Left renal cortex interstitium (tissue), 4 donors: ENCODE measurements at regions not wholly inside any gene's neighbourhood (a gene's known extent, or its start where the extent isn't known, plus 50 kb on each side); places are given as distances from the start of the nearest gene placed in this dataset.
A peak's percentile ranks its signal among the peaks of the same experiment; 100 is the strongest.
"Not testable (repeated sequence)": the region's sequence is repeated elsewhere in the genome, so short reads cannot be mapped to it uniquely, and the experiment has no call there.

ENCODE experiments used
- DNase-seq, 4 donors: peaks; one replicate each; pipeline ENCODE4 v3.0.0-alpha.2; 2013; ENCODE audit warnings: low read depth in 4 of 4, low spot score in 2 of 4, missing footprints in 1 of 4

DNA sequence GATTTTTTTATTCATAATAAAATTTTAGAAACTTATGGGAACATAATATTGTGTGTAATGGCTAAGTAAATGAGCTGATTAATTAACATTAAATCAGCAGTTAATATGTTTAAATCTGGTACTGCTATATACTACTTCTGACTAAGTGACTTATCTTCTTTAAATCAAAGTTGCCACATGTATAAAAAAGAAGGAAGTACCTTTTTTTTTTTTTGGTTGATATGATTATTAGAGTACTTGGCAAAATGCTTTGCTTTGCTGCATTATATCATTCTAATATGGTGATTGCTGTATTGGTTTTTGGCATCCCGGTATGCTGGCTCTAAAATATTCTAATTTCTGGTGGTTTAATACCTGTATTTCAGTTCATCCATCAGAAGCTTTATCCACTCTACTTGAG lies 319.1 kb upstream of the RGS6 start:
- DNase-seq = no peak

DNA sequence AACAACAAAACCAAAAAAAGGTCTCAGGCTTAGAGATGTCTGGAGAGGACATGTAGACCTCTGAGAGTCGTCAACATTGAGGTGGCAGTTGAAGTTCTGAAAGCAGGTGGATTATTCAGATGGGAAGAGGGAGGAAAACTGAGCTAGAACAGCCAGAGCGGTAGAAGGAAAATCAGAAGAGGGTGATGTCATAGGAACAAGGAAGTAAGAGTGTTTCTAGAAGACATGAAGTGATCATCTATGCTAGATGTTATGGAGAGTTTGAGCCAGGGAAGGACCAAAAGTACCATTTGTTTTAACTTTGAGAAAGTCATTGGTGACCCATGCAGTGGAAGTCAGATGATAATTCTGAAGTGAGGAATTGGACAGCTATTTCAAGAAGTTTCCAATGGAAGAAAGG lies 316.2 kb upstream of the RGS6 start:
- no peak for DNase-seq

DNA sequence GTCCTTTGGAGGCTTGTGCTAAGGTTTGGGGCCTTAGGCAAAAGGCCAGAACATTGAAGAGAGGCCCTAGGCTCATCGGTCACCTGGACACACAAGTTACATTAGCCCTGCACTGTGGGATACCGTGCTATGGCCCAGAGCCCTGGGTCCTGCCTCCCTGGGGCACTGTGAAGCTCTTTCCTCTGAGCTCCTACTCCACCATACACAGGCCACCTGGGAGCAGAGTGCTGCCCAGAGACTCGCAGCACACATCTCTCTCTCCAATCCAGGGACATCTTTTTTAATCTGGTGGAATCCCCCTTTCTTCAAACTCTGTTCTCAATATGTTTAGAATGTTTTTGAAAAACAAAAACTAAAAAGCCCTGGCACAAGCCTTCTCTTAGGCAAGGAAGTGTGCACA lies 314.2 kb upstream of the RGS6 start:
- no peak for DNase-seq

DNA sequence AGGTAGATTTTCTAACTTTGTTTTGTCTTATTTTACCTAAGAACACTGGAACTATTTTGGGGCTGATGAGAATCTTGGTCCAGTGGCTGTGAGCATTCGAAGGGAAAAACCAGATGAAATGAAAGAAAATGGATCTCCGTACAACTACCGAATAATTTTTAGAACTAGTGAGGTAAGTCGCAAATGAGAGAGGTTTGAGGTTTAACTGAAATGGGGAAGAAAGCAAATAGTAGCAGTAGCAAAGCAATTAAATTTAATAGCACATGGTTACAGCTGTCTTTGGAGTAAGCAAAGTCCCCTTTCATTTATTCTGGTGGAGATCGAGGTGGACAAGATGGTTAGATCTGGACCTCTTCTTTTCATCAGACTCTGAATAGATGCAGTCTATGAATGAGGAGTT lies 313.5 kb upstream of the RGS6 start:
- no peak for DNase-seq

DNA sequence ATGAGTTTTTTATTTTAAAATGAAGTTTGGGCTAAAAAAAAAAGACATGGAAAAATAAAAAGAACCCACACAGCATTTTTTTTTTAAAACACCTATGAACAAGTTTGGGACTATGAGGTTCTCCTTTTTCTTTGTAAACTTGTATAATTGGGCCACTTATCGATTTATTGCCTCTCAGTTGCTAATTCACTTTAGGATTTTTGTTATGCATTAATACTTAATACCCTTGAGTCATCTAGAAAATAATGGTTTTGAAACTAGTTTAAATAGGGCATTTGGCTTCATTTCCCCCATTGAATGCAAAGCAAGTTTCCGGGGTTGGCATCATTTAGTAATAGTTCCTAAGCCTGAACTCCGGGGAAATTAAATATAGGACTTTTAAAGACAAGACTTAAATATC lies 312.8 kb upstream of the RGS6 start:
- no peak for DNase-seq

DNA sequence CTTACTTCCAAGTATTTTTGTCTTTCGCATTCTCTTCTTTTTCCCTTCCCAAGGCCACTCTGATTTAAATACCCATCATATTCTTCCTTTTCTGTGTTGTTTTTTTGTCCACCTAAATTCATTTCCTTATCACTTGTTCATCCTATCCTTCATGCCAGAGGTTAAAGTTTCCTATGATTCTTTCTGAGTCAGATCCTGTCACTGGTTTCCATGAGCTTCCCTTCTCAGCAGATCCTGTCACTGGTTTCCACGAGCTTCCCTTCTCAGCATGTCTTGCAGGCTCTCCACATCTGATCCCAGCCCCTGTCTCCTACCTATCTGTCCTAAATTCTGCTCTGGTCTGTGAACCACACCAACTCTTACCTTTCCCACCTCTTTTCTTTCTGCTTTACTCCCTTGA lies 311.8 kb upstream of the RGS6 start:
- no peak for DNase-seq

DNA sequence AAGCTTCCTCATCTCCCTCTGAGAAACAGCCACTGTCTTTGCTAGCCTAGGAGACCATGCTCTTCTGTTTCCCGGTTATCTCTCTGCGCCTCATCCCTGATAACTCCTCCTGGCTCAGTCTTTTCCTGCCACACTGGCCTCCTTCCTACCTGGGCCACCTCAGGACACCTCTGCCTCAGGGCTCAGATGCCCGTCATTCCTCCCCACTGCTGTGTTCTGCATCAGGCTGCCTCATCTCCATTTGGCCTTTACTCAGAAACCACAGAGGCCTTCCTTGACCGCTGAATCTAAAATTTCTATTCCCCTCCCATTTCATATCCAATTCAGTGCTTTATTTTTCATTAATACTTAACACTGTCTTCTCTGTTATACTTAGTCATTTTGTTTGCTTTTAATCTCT lies 311.0 kb upstream of the RGS6 start:
- DNase-seq = no peak

DNA sequence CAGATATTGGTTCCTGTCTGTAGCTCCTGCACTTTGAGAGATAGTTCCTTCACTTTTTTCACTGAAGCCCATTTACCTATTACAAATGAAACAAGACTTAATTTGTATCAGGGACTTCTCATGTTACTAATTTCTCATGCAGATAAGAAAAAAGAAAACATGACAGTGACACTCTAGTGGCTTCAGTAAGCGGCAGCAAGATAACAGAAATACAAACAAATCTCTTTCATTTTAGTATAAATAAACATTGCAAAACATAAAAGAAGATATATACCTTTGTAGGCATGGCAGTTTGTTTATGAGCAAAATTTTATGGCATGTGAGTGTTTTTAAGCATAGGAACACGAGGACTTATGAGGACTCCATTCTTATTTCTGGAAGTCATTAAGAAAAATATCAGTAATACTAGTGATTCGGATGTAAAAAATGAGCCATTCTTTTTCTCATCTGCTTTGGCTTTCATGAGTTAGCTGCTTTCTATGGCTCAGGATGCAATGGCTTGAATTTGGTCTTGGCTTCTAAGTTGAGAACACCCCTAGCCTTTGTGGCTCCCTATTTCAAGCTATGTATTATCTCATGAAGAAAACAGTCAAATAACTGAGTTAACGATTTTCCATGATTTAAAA lies 310.1 kb upstream of the RGS6 start:
- no peak for DNase-seq

DNA sequence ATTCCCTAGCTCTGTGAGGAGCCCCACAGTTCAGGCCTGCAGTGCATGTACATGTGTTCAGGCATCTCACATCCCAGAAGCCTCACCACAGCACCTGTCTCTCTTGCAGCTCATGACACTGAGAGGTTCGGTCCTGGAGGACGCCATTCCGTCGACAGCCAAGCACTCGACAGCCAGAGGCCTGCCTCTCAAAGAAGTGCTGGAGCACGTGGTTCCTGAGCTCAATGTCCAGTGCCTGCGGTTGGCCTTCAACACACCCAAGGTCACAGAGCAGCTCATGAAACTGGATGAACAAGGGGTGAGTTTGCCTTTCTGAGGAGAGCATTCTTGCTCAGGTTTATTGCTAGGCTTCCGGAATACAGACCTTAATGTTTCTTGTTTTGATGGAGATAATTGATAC lies 308.3 kb upstream of the RGS6 start:
- no peak for DNase-seq

DNA sequence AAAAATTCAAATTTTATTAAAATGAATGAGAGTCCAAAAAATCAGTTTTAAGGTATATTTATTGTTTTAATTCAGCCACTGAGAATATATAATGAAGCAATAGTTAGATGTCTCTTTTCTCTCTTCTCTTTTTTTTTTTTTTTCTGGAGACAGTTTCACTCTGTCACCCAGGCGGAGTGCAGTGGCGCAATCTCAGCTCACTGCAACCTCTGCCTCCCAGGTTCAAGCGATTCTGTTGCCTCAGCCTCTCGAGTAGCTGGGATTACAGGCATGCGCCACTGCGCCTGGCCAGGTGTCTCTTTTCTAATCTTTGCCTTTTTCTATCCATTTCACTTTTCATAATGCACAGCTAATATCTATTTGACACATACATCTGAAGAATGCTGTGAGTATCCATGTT lies 307.1 kb upstream of the RGS6 start:
- no peak for DNase-seq

DNA sequence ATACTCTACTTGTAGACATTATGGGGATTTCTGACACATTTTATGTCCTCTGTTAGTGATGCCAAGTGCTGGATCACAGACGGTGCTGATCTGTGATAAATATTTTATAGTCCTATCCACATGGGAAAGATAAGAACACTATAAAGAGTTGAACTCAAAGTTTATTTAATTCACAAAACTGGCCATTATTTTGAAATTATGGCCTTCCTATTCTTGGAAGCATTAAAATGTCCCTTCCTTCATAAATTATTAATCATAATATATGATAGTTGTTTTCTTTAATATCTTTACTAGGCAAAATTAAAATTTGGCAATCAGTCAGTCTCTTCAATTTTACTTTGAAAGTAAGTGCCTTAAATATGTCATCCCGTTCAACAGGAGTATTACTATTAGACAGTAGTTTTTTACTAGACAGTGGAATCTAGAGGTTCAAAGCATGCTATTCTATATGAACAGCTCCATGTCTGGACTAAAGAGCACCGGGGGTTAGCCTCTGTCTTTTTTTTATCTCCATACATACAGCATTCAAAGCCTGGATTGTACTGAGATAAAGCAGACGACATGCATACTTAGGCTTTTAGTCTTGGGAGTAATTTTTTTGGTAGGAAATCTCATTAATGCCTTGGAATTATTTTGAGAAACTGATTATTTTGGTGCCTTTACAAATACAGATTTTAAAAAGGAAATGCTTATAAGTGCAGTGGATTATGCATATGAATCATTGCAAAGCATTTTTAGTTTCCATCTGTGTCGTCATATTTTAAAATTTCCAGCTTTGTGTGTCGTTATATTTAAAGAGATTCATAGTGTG lies 306.1 kb upstream of the RGS6 start:
- DNase-seq = peak in 1 of 4 donors; percentile 32

DNA sequence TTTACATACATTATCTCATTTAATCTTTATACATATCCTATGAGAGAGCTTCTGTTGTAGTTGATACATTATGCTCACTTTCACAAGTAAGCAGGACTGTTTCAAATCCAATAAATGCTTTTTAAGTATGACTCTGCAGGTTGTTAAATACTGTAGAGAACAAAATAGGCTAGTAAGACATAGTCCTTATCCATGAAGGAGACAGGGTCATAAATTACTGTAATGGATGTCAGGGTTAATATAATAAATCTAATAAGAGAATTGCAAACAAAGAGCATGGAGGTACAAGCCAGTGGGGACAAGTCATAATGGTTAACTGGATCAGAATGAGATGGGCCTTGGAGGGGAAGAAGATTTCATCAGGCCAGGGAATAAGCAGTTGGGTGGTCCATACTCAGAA lies 303.8 kb upstream of the RGS6 start:
- no peak for DNase-seq

DNA sequence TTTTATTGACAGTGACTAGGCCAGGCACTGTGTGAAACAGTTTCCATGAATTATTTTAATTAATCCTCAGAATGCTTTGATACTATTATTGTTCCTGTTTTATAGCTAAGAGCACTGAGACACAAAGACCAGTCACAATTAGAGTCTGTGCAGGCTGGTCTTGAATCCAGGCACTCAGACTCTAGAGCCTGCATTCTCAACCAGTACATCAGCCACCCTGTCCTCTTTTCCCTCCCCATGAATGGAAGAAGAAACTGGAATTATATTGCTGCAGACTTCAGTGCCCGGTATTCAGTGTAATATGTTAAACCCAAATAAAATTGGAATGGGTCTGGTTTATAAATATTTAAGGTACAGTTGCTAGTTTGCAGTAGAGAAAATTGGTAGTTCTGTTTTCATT lies 303.0 kb upstream of the RGS6 start:
- DNase-seq = no peak

DNA sequence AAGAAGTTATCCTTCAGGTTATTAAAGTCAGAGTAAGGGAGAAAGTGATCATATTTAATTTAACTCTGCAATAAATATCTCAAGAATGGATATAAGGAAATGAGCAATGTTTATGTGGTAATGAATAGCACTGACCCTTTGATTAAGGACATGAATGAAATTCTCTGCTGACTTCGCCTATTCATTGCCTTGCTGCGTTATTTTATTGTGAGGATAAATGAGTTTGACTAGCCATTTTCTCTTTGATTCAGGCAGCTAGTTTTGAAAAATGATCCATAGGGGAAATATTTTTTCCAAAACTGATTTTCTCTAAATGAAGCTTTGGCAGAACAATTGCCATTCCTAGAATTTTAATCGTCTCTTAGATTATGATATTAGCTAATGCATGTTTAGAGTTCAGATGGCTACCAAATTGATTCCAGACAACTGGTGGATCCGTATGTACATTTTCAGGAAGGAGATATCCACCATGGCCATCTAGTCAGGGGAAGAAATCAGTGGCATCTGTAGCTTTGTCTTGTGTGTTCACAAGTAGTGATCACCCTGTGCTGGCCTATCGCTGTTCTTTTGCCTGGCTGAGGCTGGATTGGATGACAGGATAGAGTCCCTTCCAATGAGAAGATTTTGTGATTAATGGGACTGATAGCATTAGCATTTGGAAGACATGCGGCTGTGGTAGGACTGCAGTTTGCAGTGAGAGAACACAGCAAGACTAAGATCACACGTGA lies 302.3 kb upstream of the RGS6 start:
- no peak for DNase-seq

DNA sequence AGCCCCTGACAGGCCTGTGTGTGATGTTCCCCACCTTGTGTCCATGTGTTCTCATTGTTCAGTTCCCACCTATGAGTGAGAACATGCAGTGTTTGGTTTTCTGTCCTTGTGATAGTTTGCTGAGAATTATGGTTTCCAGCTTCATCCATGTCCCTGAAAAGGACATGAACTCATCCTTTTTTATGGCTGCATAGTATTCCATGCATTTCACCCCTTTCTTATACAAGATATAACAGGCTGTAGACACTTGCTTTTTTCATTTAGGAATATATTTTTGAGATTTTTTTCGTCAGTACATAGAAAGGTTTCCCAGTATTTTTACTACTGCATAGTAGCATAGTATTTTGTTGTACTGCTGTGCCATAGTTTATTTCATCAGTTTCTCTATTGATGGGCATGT lies 301.2 kb upstream of the RGS6 start:
- DNase-seq = not testable (repeated sequence)

DNA sequence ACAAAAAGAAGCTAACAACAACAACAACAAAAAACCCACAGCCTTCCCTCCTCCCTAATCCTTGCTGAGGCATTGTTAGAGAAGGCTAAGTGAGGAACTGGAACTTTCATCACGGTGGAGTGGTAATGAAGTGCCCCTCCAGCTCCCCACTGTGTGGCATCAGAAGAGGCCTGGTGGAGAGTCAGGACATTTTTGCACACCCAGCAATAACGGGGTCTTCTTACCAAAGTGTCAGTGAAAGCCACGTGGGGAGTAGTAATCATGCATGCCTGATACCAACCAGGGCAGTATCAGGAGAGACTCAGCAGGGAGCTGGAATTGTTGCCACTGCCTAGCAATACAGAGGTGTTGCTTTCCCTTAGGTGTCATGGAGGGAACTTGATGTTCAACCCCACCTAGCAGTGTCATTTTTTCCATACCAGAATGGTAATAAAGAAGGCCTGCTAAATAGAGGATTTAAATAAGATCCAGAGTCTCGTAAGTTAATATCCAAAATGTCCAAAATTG lies 299.7 kb upstream of the RGS6 start:
- no peak for DNase-seq

DNA sequence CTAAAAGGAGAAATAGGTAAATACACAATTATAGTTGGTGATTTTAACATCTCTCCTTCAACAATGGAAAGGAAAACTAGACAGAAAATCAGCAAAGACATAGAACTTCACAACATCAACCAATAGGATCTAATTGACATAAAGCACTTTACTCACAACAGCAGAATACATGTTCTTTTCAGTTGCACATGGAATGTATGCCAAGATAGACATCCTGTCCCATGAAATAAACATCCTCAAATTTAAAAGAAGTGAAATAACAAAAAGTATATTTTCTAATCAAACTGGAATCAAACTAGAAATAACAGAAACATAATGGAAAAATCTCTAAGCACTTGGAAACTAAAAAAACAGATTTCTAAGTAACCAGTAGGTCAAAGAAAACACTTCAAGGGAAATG lies 296.2 kb upstream of the RGS6 start:
- DNase-seq = no peak

DNA sequence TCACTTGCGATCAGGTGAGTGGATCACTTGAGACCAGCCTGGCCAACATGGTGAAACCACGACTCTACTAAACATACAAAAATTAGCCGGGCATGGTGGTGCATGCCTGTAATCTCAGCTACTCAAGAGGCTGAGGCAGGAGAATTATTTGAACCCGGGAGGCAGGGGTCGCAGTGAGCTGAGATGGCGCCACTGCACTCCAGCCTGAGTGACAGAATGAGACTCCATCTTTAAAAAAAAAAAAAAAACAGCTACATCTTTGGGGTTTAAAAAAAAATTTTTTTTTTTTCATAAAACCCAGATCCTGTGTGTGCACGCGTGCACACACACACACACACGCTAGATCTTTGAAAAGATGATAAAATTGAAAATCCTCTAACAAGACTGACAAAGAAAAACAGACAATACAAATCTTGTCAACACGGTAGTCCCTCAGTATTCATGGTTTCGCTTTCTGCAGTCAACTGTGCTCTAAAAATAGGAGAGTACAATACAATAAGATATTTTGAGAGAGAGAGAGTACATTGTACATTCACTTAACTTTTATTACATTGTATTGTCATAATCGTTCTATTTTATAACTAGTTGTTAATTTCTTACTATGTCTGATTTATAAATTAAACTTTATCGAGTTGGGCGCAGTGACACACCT lies 295.3 kb upstream of the RGS6 start:
- no peak for DNase-seq

DNA sequence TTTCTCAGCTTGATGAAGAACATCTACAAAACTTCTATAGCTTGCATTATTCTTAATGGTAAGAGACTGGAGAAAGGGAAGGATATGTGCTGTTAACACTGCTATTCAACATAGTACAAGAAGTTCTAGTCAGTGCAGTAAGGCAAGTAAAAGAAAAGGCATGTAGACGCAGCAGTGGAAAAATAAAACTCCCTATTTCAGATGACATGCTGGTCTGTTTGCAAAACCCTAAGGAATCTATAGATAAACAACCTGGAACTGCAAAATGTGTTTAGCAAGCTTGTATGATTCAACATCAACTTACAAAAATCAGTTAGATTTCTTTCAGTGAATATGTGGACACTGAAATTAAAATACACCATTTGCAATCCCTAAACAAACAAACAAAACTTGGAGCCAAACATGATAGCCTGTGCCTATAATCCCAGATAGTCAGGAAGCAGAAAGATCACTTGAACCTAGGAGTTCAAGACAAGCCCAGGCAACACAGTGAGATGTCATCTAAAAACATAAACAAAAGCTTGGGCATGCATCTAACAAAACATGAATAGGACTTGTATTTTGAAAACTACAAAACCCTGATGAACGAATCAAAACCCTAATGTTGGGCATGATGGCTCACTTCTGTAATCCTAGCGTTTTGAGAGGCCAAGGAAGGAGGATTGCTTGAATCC lies 293.6 kb upstream of the RGS6 start:
- no peak for DNase-seq

DNA sequence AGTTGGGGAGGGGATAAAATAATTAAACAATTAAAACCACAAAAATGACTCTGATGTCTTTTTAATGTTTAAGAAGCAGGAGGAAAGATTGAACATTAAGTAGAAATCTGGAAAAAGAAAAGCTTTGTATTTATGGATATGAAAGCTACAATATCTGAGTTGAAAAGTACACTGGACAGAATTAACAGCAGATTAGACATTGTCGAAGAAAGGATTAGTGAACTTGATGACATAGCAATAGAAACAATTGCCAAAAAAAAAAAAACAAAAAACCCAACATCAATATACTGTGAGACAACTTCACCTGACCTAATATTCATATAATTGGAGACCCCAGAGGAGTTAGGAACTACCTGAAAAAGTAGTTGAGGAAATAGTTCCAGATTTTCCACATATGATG lies 289.5 kb upstream of the RGS6 start:
- DNase-seq = no peak

DNA sequence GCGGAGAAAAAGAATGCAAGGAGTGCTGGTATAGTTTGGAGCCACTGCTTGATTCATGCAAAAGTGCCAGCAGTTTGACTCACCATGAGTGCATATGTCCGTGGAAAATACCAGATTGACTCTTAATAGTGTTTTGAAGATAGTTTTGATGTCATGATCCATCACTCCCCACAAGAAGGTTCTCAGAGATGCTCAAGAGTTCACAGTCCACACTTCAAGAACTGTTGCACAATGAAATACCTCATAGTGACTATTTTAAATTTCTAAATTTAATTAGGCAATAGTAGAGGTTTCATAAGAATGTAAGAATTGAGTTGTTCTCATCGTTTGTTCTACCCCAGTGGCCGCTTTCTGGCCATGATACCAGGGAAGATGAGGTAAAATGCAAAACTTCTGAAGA lies 286.6 kb upstream of the RGS6 start:
- no peak for DNase-seq
